PC-3 (cell line): ENCODE measurements at regions not wholly inside any gene's neighbourhood (a gene's known extent, or its start where the extent isn't known, plus 50 kb on each side); places are given as distances from the start of the nearest gene placed in this dataset.

Source experiments
- ATAC-seq: fragments of 200-7000 bp; cut with Tn5 transposase; 2 replicates; pipeline ENCODE4 v1.9.1; 2020; ENCODE audit warnings: mild to moderate bottlenecking, moderate library complexity
- BruUV-seq: library from RNA; stranded (reverse); fragments of 400-500 nt; replicated peaks from 2 replicates; lab custom pipeline; 2021; lab: Mats Ljungman, UMichigan
- CTCF ChIA-PET: fragments of 300-600 bp; sonication (Branson Sonifier 250); formaldehyde crosslinking; loops from one replicate; lab custom pipeline; 2022; ENCODE audit warnings: antibody characterized with exemption; lab: Charles Lee
- POLR2A ChIA-PET: fragments of 300-600 bp; sonication (Branson Sonifier 250); formaldehyde crosslinking; loops from one replicate; lab custom pipeline; 2022; ENCODE audit warnings: antibody characterized with exemption; ENCODE audit not compliant: unreplicated experiment; lab: Charles Lee
- DNase-seq: peaks from one replicate; pipeline ENCODE4 v3.0.0-alpha.2; 2015
- H2AFZ ChIP-seq: fragments of 300-600 bp; sonication (generic); 2 replicates; pipeline ENCODE4 v1.6.0; 2016; ENCODE audit warnings: antibody characterized with exemption, low read length
- H3F3A ChIP-seq: fragments of 300-600 bp; sonication (generic); one replicate; pipeline ENCODE4 v1.6.0; 2017; ENCODE audit warnings: antibody characterized with exemption, low read length, control low read depth, mild to moderate bottlenecking; ENCODE audit not compliant: unreplicated experiment
- H3K27ac ChIP-seq: fragments of 300-600 bp; sonication (generic); 2 replicates; pipeline ENCODE4 v1.5.1; 2016; ENCODE audit warnings: mild to moderate bottlenecking, low read length
- H3K27me3 ChIP-seq: fragments of 300-600 bp; sonication (generic); 2 replicates; pipeline ENCODE4 v1.6.1; 2016; ENCODE audit warnings: low read length, mixed read lengths
- H3K36me3 ChIP-seq: fragments of 300-600 bp; sonication (generic); 2 replicates; pipeline ENCODE4 v1.6.1; 2016; ENCODE audit warnings: low read depth, mixed run types, low read length, mixed read lengths
- H3K4me1 ChIP-seq: fragments of 300-600 bp; sonication (generic); 2 replicates; pipeline ENCODE4 v1.5.1; 2016; ENCODE audit warnings: low read length; ENCODE audit not compliant: insufficient read depth
- H3K4me2 ChIP-seq: fragments of 300-600 bp; sonication (generic); 2 replicates; pipeline ENCODE4 v1.6.0; 2016; ENCODE audit warnings: low read length
- H3K4me3 ChIP-seq: fragments of 300-600 bp; sonication (generic); 2 replicates; pipeline ENCODE4 v1.5.1; 2016; ENCODE audit warnings: mild to moderate bottlenecking, low read length, mixed read lengths
- H3K79me2 ChIP-seq: fragments of 300-600 bp; sonication (generic); 2 replicates; pipeline ENCODE4 v1.6.1; 2017; ENCODE audit warnings: low read length, mixed read lengths
- H3K9ac ChIP-seq: fragments of 300-600 bp; sonication (generic); 2 replicates; pipeline ENCODE4 v1.6.0; 2016; ENCODE audit warnings: mild to moderate bottlenecking, low read length
- H3K9me2 ChIP-seq: fragments of 300-600 bp; sonication (generic); replicated peaks from 2 replicates; pipeline ENCODE4 v1.6.1; 2016; ENCODE audit warnings: mixed run types, low read length, mixed read lengths
- H3K9me3 ChIP-seq: fragments of 300-600 bp; sonication (generic); 2 replicates; pipeline ENCODE4 v1.6.1; 2016; ENCODE audit warnings: low read length, mixed read lengths
- H4K20me1 ChIP-seq: fragments of 300-600 bp; sonication (generic); 2 replicates; pipeline ENCODE4 v1.6.1; 2016; ENCODE audit warnings: low read length, mixed read lengths
- CTCF ChIP-seq: fragments of 300-600 bp; sonication (generic); conservative IDR thresholded peaks from 2 replicates; pipeline ENCODE4 v1.5.1; 2017; ENCODE audit warnings: antibody characterized with exemption, low read depth, mild to moderate bottlenecking, low read length
- EZH2 ChIP-seq: fragments of 300-600 bp; sonication (generic); IDR thresholded peaks from one replicate; pipeline ENCODE4 v1.6.1; 2017; ENCODE audit warnings: antibody characterized with exemption, mild to moderate bottlenecking, low read length; ENCODE audit not compliant: unreplicated experiment
- EZH2phosphoT487 ChIP-seq: fragments of 300-600 bp; sonication (generic); IDR thresholded peaks from 2 replicates; pipeline ENCODE4 v1.6.1; 2018; ENCODE audit warnings: mild to moderate bottlenecking, antibody characterized with exemption, low read length, borderline replicate concordance
- intact Hi-C: fragments of 100-400 bp; cut with micrococcal nuclease; formaldehyde crosslinking; loops from 2 replicates; pipeline ENCODE4 v1.9.0; 2023

- POLR2A ChIA-PET: no interaction called here
- Histone ChIP-seq H3K9me2 (no peaks in the 10 kb centered on the region), H3K4me2 (no peak overlapping the region), H2AFZ (no peak overlapping the region), H4K20me1 (no peaks in the 10 kb centered on the region), H3K27me3 (no peaks in the 10 kb centered on the region), H3K9me3 (no peaks in the 10 kb centered on the region), H3K4me3 (no peak overlapping the region), H3F3A (no peaks in the 10 kb centered on the region), H3K79me2 (no peaks in the 10 kb centered on the region), H3K4me1 (no peaks in the 10 kb centered on the region), H3K36me3 (no peaks in the 10 kb centered on the region), H3K27ac (no peak overlapping the region), H3K9ac (no peak overlapping the region)
- DNase-seq (no peak), ATAC-seq (no peak)
- intact Hi-C loops: no loop called here
- TF ChIP-seq EZH2phosphoT487: no peak
- TF ChIP-seq CTCF: no peak
- TF ChIP-seq EZH2: no peak
- CTCF ChIA-PET: no interaction called here
- no TSS peak for BruUV-seq
These were observed 824.7 kb downstream of the KCNJ18 start for GRCh38 chr17:22516861-22517636.

GRCh38 chr17:22517716-22518115 is 825.4 kb downstream of the KCNJ18 start:
- intact Hi-C loops: no loop called here
- DNase-seq (no peak), ATAC-seq (no peak)
- BruUV-seq: no TSS peak
- POLR2A ChIA-PET: no interaction called here
- Histone ChIP-seq H3K9me2 (no peaks in the 10 kb centered on the region), H3K9me3 (no peaks in the 10 kb centered on the region), H2AFZ (no peak overlapping the region), H3K27ac (no peak overlapping the region), H3K27me3 (no peaks in the 10 kb centered on the region), H3F3A (no peaks in the 10 kb centered on the region), H3K4me1 (no peaks in the 10 kb centered on the region), H4K20me1 (no peaks in the 10 kb centered on the region), H3K4me2 (no peak overlapping the region), H3K4me3 (no peak overlapping the region), H3K9ac (no peak overlapping the region), H3K79me2 (no peaks in the 10 kb centered on the region), H3K36me3 (no peaks in the 10 kb centered on the region)
- TF ChIP-seq CTCF (peak; percentile 33; the same call in 1 of the 2 replicates), EZH2 (no peak), EZH2phosphoT487 (no peak)
- CTCF ChIA-PET: no interaction called here

GRCh38 chr17:22518185-22518584 is 825.9 kb downstream of the KCNJ18 start:
- H3K27me3 ChIP-seq: no peaks in the 10 kb centered on the region
- no peak overlapping the region for H3K4me3 ChIP-seq
- H3K36me3 ChIP-seq: no peaks in the 10 kb centered on the region
- no peak overlapping the region for H2AFZ ChIP-seq
- CTCF ChIA-PET: no interaction called here
- intact Hi-C loops: no loop called here
- H3K9me2 ChIP-seq: no peaks in the 10 kb centered on the region
- TF ChIP-seq EZH2phosphoT487 (no peak), CTCF (no peak), EZH2 (no peak)
- ATAC-seq (no peak), DNase-seq (no peak)
- H3K27ac ChIP-seq: no peak overlapping the region
- no peaks in the 10 kb centered on the region for H3K79me2 ChIP-seq
- H4K20me1 ChIP-seq: no peaks in the 10 kb centered on the region
- no peak overlapping the region for H3K4me2 ChIP-seq
- no TSS peak for BruUV-seq
- H3F3A ChIP-seq: no peaks in the 10 kb centered on the region
- H3K4me1 ChIP-seq: no peaks in the 10 kb centered on the region
- H3K9ac ChIP-seq: no peak overlapping the region
- H3K9me3 ChIP-seq: no peaks in the 10 kb centered on the region
- POLR2A ChIA-PET: no interaction called here
